BE2C (cell line): ENCODE measurements at regions not wholly inside any gene's neighbourhood (a gene's known extent, or its start where the extent isn't known, plus 50 kb on each side); places are given as distances from the start of the nearest gene placed in this dataset.

Experiments
- DNase-seq: peaks from one replicate; pipeline ENCODE4 v3.0.0-alpha.2; 2020
- H3K27me3 ChIP-seq: fragments of 250-450 bp; sonication (Bioruptor Pico); 2 replicates; pipeline ENCODE4 v1.5.1; 2020; ENCODE audit warnings: mild to moderate bottlenecking
- H3K36me3 ChIP-seq: fragments of 250-450 bp; sonication (Bioruptor Pico); 2 replicates; pipeline ENCODE4 v1.5.1; 2020; ENCODE audit warnings: mild to moderate bottlenecking
- H3K4me1 ChIP-seq: fragments of 250-450 bp; sonication (Bioruptor Pico); 2 replicates; pipeline ENCODE4 v1.5.1; 2020
- H3K4me3 ChIP-seq: 2 replicates; pipeline ENCODE4 v1.5.1; 2011; ENCODE audit warnings: low read depth, low read length
- H3K9me3 ChIP-seq: fragments of 250-450 bp; sonication (Bioruptor Pico); 2 replicates; pipeline ENCODE4 v1.5.1; 2020
- CTCF ChIP-seq: IDR thresholded peaks from 2 replicates; pipeline ENCODE4 v1.5.1; 2012; ENCODE audit warnings: mild to moderate bottlenecking, low read depth, low read length

- no peak for DNase-seq
- Histone ChIP-seq H3K9me3 (peaks cover 5% of the 10 kb centered on the region; the same call in 1 of the 2 replicates), H3K27me3 (no peaks in the 10 kb centered on the region), H3K36me3 (peaks cover 3% of the 10 kb centered on the region; the same call in 1 of the 2 replicates), H3K4me3 (no peak overlapping the region), H3K4me1 (peaks cover 5% of the 10 kb centered on the region; the same call in 1 of the 2 replicates)
- TF ChIP-seq CTCF, result no peak
Observed at GRCh38 chr7:131061818-131062217, 265.9 kb upstream of the MKLN1 start.

- DNase-seq, result no peak
- H3K4me3 ChIP-seq, result no peak overlapping the region
- H3K9me3 ChIP-seq, result no peaks in the 10 kb centered on the region
- TF ChIP-seq CTCF, result no peak
- H3K4me1 ChIP-seq, result peaks cover 6% of the 10 kb centered on the region
- H3K27me3 ChIP-seq, result no peaks in the 10 kb centered on the region
- H3K36me3 ChIP-seq, result no peaks in the 10 kb centered on the region; the same call in 1 of the 2 replicates
Observed at GRCh38 chr7:131066635-131067034, 261.0 kb upstream of the MKLN1 start.

- peak; percentile 46 for DNase-seq
- H3K36me3 ChIP-seq, result no peaks in the 10 kb centered on the region; the same call in 1 of the 2 replicates
- H3K9me3 ChIP-seq, result no peaks in the 10 kb centered on the region
- H3K4me3 ChIP-seq, result no peak overlapping the region
- peaks cover 6% of the 10 kb centered on the region for H3K4me1 ChIP-seq
- H3K27me3 ChIP-seq, result no peaks in the 10 kb centered on the region
- no peak for TF ChIP-seq CTCF
Observed at GRCh38 chr7:131067220-131067619, 260.5 kb upstream of the MKLN1 start.

- peaks cover 4% of the 10 kb centered on the region for H3K36me3 ChIP-seq
- peaks cover 10% of the 10 kb centered on the region for H3K4me1 ChIP-seq
- no peak overlapping the region for H3K4me3 ChIP-seq
- no peaks in the 10 kb centered on the region for H3K27me3 ChIP-seq
- DNase-seq, result no peak
- TF ChIP-seq CTCF, result peak; percentile 44
- no peaks in the 10 kb centered on the region for H3K9me3 ChIP-seq
Observed at GRCh38 chr7:131068604-131069021, 259.1 kb upstream of the MKLN1 start.

GRCh38 chr7:131071786-131072504 is 255.7 kb upstream of the MKLN1 start:
- Histone ChIP-seq H3K4me3 (peak overlapping the region; percentile 46), H3K36me3 (peaks cover 4% of the 10 kb centered on the region), H3K27me3 (no peaks in the 10 kb centered on the region), H3K9me3 (no peaks in the 10 kb centered on the region), H3K4me1 (peaks cover 10% of the 10 kb centered on the region)
- peak; percentile 83 for DNase-seq
- TF ChIP-seq CTCF, result peak; percentile 41

GRCh38 chr7:131072505-131073091 is 255.1 kb upstream of the MKLN1 start:
- H3K4me3 ChIP-seq, result peak overlapping the region; percentile 28
- peaks cover 4% of the 10 kb centered on the region for H3K36me3 ChIP-seq
- H3K9me3 ChIP-seq, result no peaks in the 10 kb centered on the region
- no peaks in the 10 kb centered on the region for H3K27me3 ChIP-seq
- peaks cover 5% of the 10 kb centered on the region for H3K4me1 ChIP-seq
- DNase-seq, result no peak
- no peak for TF ChIP-seq CTCF
